ENCODE measurements at regions not wholly inside any gene's neighbourhood (a gene's known extent, or its start where the extent isn't known, plus 50 kb on each side); places are given as distances from the start of the nearest gene placed in this dataset.
"Not testable (repeated sequence)": the region's sequence is repeated elsewhere in the genome, so short reads cannot be mapped to it uniquely, and the experiment has no call there.

GRCh38 chr5:82956600-82956999 is 120.6 kb downstream of the TMEM167A start:
- no peak for DNase-seq (ENCODE audit: low read depth, low spot score)

- no peak for DNase-seq (ENCODE audit: low read depth, low spot score)
Measured at GRCh38 chr5:82952326-82952725, 124.9 kb downstream of the TMEM167A start.

- DNase-seq (ENCODE audit: low read depth, low spot score): not testable (repeated sequence)
Measured at GRCh38 chr5:82944267-82944666, 132.9 kb downstream of the TMEM167A start.

- DNase-seq (ENCODE audit: low read depth, low spot score): no peak
Measured at GRCh38 chr5:82942083-82942881, 134.9 kb downstream of the TMEM167A start.

GRCh38 chr5:82938901-82939725 is 138.1 kb downstream of the TMEM167A start:
- no peak for DNase-seq (ENCODE audit: low read depth, low spot score)

- not testable (repeated sequence) for DNase-seq (ENCODE audit: low read depth, low spot score)
Measured at GRCh38 chr5:82932473-82933220, 144.5 kb downstream of the TMEM167A start.

GRCh38 chr5:82931110-82931509 is 146.1 kb downstream of the TMEM167A start:
- no peak for DNase-seq (ENCODE audit: low read depth, low spot score)

- no peak for DNase-seq (ENCODE audit: low read depth, low spot score)
Measured at GRCh38 chr5:82925061-82925411, 152.2 kb downstream of the TMEM167A start.

- DNase-seq (ENCODE audit: low read depth, low spot score): no peak
Measured at GRCh38 chr5:82924226-82925060, 152.8 kb downstream of the TMEM167A start.

GRCh38 chr5:82922086-82922734 is 155.0 kb downstream of the TMEM167A start:
- no peak for DNase-seq (ENCODE audit: low read depth, low spot score)

GRCh38 chr5:82918311-82919031 is 158.7 kb downstream of the TMEM167A start:
- DNase-seq (ENCODE audit: low read depth, low spot score): no peak

- DNase-seq (ENCODE audit: low read depth, low spot score): no peak
Measured at GRCh38 chr5:82917584-82917983, 159.6 kb downstream of the TMEM167A start.

GRCh38 chr5:82913971-82914370 is 163.2 kb downstream of the TMEM167A start:
- no peak for DNase-seq (ENCODE audit: low read depth, low spot score)

- no peak for DNase-seq (ENCODE audit: low read depth, low spot score)
Measured at GRCh38 chr5:82912462-82912861, 164.7 kb downstream of the TMEM167A start.

- DNase-seq (ENCODE audit: low read depth, low spot score): no peak
Measured at GRCh38 chr5:82911910-82912309, 165.3 kb downstream of the TMEM167A start.

- no peak for DNase-seq (ENCODE audit: low read depth, low spot score)
Measured at GRCh38 chr5:82910905-82911304, 166.3 kb downstream of the TMEM167A start.

- DNase-seq (ENCODE audit: low read depth, low spot score): no peak
Measured at GRCh38 chr5:82910491-82910890, 166.7 kb downstream of the TMEM167A start.

- DNase-seq (ENCODE audit: low read depth, low spot score): no peak
Measured at GRCh38 chr5:82909771-82910170, 167.4 kb downstream of the TMEM167A start.

GRCh38 chr5:82905986-82906385 is 171.2 kb downstream of the TMEM167A start:
- DNase-seq (ENCODE audit: low read depth, low spot score): no peak

- no peak for DNase-seq (ENCODE audit: low read depth, low spot score)
Measured at GRCh38 chr5:82901281-82901888, 175.8 kb downstream of the TMEM167A start.
